H1 (cell line): ENCODE measurements at regions not wholly inside any gene's neighbourhood (a gene's known extent, or its start where the extent isn't known, plus 50 kb on each side); places are given as distances from the start of the nearest gene placed in this dataset.

Experiments used
- CTCF ChIP-seq, 3 experiments: IDR thresholded peaks; 1 replicate in 2 of 3; 2 replicates in 1 of 3; pipeline versions ENCODE4 v1.5.1 to v1.6.1; 2011; ENCODE audit warnings: low read length in 3 of 3, mild to moderate bottlenecking in 3 of 3, inconsistent platforms in 2 of 3, low read depth in 1 of 3, moderate library complexity in 1 of 3; ENCODE audit not compliant: insufficient read depth in 1 of 3; ENCODE audit errors: control extremely low read depth in 1 of 3
- HDAC2 ChIP-seq, 2 experiments: fragments of 300-600 bp in 1 of 2; sonication (generic) in 1 of 2; IDR thresholded peaks; 2 replicates each; pipeline ENCODE4 v1.6.1; 2011 to 2012; ENCODE audit warnings: low read depth in 2 of 2, low read length in 2 of 2, mild to moderate bottlenecking in 2 of 2, moderate library complexity in 2 of 2, borderline replicate concordance in 1 of 2, inconsistent platforms in 1 of 2
- MAX ChIP-seq: IDR thresholded peaks from 2 replicates; pipeline ENCODE4 v1.6.1; 2012; ENCODE audit warnings: inconsistent platforms
- RNF2 ChIP-seq: fragments of 200-900, 300-1000 bp; sonication (generic); IDR thresholded peaks from 2 replicates; pipeline ENCODE4 v1.7.1; 2016; ENCODE audit warnings: borderline replicate concordance, low read depth, mild to moderate bottlenecking, antibody characterized with exemption, low read length; ENCODE audit not compliant: poor library complexity, severe bottlenecking; ENCODE audit errors: missing control alignments
- SAP30 ChIP-seq: fragments of 300-600 bp; sonication (generic); IDR thresholded peaks from 2 replicates; pipeline ENCODE4 v1.7.1; 2012; ENCODE audit warnings: low read length, moderate library complexity, mild to moderate bottlenecking, inconsistent platforms; ENCODE audit not compliant: insufficient read depth, insufficient replicate concordance
- SIN3A ChIP-seq, 2 experiments: IDR thresholded peaks in 1 of 2; conservative IDR thresholded peaks in 1 of 2; 2 replicates each; pipeline ENCODE4 v1.6.1; 2011 to 2012; ENCODE audit warnings: low read length in 2 of 2, improper control_type of control experiment in 1 of 2, low read depth in 1 of 2, mild to moderate bottlenecking in 1 of 2
- SP1 ChIP-seq: IDR thresholded peaks from 2 replicates; pipeline ENCODE4 v1.6.1; 2011; ENCODE audit warnings: low read depth, low read length
- TEAD4 ChIP-seq: IDR thresholded peaks from 2 replicates; pipeline ENCODE4 v1.6.1; 2012; ENCODE audit warnings: low read depth, low read length, inconsistent platforms, mixed read lengths
- USF2 ChIP-seq: IDR thresholded peaks from 2 replicates; pipeline ENCODE4 v1.6.1; 2011; ENCODE audit warnings: low read length, improper control_type of control experiment

- no peak for TF ChIP-seq CTCF (IDR thresholded peaks at IDR 0.05; ENCODE audit: control extremely low read depth in 1 of 3, insufficient read depth in 1 of 3, low read depth in 1 of 3, low read length in 3 of 3)
- TF ChIP-seq RNF2, result no peak
- TF ChIP-seq HDAC2 (IDR thresholded peaks at IDR 0.05; ENCODE audit: borderline replicate concordance in 1 of 2, low read depth in 2 of 2, low read length in 2 of 2), result no peak
- TF ChIP-seq SIN3A (conservative IDR thresholded peaks at IDR 0.05 in 1 of 2, IDR thresholded peaks at IDR 0.05 in 1 of 2; ENCODE audit: low read depth in 1 of 2, low read length in 2 of 2), result no peak
- TF ChIP-seq USF2, result no peak
- TF ChIP-seq SAP30, result no peak
- no peak for TF ChIP-seq SP1
- TF ChIP-seq MAX, result no peak
- no peak for TF ChIP-seq TEAD4
- TF ChIP-seq, all 59 proteins: peak for 0
Measured at GRCh38 chr13:39900106-39900750, 244.8 kb downstream of the COG6 start (continued).
